ENCODE measurements at regions not wholly inside any gene's neighbourhood (a gene's known extent, or its start where the extent isn't known, plus 50 kb on each side); places are given as distances from the start of the nearest gene placed in this dataset.

DNA sequence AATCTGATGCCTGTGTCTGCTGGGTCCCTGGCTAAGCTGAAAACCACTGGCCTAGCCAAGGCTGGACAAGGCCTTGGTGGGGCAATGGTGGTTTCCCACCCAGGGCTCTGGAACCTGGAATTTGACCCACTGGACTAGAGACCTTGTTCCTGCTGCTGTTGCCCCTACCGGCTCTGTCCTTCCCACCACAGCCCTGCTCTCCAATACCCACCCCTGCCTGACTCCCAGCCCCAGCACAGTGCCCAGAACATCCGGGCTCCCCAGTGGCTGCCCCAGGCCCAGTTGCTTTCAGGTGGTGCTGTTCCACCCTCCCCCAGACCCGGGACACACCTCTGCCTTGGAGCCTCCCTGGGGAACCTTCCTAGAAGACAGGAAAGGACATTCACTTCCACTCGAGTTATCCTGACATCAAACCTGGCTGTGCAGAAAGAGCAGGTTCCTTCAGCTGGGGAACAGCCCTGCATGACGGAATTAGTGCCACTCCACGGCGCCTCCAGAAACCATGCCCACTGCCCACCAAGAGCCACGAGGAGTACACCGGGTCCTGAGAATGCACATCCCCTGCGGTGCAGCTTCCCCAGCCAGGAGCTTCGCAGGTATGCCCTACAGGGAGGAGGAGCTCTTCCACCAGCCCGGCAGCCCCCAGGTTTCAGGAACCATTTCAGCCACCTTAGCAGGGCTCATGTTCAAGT is 152.8 kb downstream of the OAT start:
- H3K36me3 ChIP-seq (ENCODE audit: insufficient read depth), result no peaks in the 10 kb centered on the region
- no peak overlapping the region for H3K4me3 ChIP-seq (ENCODE audit: low read depth, low read length)
- H3K4me1 ChIP-seq (ENCODE audit: insufficient read depth), result no peaks in the 10 kb centered on the region
- H3K27ac ChIP-seq (ENCODE audit: low read depth), result no peak overlapping the region
- DNase-seq (ENCODE audit: extremely low spot score), result no peak
- WGBS, result 87% methylated on average over 12 of the region's 12 CpGs

DNA sequence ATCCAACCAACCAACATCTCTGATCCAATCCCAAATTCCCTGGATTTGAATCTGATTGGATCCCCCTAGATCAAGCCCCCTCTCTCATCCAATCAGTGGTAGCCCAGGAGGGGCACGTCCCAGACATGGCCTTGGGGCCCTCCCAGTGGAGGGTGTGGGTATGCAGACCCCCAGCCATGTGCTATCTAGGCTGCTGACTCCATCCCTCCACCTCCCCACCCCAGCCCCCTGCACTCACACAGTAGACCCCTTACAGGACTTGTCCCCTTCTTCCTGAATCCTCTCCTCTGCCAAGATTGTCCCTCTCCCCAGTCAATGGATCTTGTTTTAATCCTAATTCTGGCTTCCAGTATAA is 153.4 kb downstream of the OAT start:
- H3K4me1 ChIP-seq (ENCODE audit: insufficient read depth), result no peaks in the 10 kb centered on the region
- no peak for DNase-seq (ENCODE audit: extremely low spot score)
- H3K4me3 ChIP-seq (ENCODE audit: low read depth, low read length), result no peak overlapping the region
- H3K36me3 ChIP-seq (ENCODE audit: insufficient read depth), result no peaks in the 10 kb centered on the region
- 83% methylated on average over 1 of the region's 1 CpG for WGBS
- H3K27ac ChIP-seq (ENCODE audit: low read depth), result no peak overlapping the region

DNA sequence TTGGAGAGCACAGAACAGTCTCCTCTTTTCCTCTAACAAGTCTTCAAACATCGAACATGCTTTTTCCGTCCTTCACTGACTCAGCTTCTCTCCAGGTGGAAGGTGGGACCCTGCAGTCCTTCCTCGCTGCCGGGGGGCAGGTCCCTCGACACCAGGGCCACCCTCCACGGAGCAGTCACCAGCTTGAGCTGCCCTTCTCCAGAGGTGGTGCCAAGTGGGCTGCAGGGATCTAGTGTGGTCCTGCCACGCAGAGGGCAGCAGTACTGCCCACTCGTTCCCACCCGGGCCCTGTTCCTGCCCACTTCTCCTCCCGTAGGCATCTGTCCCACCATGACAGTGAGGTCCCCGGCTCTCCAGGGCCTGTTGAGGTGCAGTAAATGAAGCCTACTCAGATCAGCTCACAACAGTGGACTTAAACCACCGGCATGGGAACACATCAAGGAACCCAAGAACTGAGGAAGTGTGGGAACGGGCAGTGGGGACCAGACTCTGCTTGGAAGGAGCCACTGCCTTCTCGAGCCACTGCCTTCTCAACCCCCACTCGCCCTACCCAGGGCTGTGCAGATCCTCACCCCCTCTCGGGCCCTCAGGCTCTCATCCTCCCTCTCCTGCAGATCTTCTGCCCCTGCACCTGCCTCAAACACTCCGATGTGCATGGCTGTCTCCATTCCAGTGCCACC is 153.9 kb downstream of the OAT start:
- DNase-seq (ENCODE audit: extremely low spot score), result no peak
- 95% methylated on average over 17 of the region's 17 CpGs for WGBS
- H3K27ac ChIP-seq (ENCODE audit: low read depth), result no peak overlapping the region
- H3K36me3 ChIP-seq (ENCODE audit: insufficient read depth), result no peaks in the 10 kb centered on the region
- H3K4me3 ChIP-seq (ENCODE audit: low read depth, low read length), result no peak overlapping the region
- no peaks in the 10 kb centered on the region for H3K4me1 ChIP-seq (ENCODE audit: insufficient read depth)

DNA sequence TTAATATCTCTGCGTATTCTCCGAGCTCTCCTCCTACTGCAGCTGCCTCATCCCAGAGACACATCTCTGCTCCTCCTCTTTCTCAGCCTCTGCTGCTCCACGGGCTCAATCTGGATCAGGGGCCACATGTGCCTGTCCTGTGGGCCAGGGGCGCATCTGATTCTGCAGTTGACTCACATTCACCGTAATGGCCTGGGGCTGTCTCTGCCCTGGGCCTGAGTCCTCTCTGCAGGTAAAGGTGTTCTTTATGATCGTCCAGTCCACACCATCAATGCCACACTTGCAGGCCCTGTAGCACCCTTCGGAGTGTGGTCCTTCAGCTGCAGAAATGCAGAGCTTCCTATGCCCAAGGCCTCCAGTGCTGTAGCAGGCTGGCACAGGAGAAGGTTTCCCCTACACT is 154.5 kb downstream of the OAT start:
- Histone ChIP-seq H3K4me1 (ENCODE audit: insufficient read depth) (no peaks in the 10 kb centered on the region), H3K36me3 (ENCODE audit: insufficient read depth) (no peaks in the 10 kb centered on the region), H3K27ac (ENCODE audit: low read depth) (no peak overlapping the region), H3K4me3 (ENCODE audit: low read depth, low read length) (no peak overlapping the region)
- no peak for DNase-seq (ENCODE audit: extremely low spot score)
- 89% methylated on average over 7 of the region's 7 CpGs for WGBS

DNA sequence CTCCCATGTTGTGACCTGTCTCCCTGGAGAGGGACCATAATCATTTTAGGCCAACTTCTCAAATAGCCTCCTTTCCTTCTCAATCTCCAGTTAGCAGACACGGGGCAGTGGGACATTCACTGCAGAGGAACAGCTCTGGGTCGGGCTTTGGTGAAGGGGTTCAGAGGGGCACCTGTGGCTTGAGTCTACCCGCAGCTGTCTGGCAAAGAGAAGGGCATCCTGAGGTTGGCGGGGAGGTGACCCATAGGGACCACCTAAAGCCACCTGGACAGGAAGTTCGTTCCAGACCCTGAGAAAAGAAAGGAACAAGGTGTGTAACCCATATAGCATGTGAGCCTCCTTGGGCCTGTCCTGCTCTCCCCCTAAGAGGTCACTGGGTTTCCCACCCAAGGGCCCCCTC is 155.0 kb downstream of the OAT start:
- no peaks in the 10 kb centered on the region for H3K36me3 ChIP-seq (ENCODE audit: insufficient read depth)
- H3K4me1 ChIP-seq (ENCODE audit: insufficient read depth), result no peaks in the 10 kb centered on the region
- 91% methylated on average over 5 of the region's 5 CpGs for WGBS
- no peak for DNase-seq (ENCODE audit: extremely low spot score)
- H3K4me3 ChIP-seq (ENCODE audit: low read depth, low read length), result no peak overlapping the region
- no peak overlapping the region for H3K27ac ChIP-seq (ENCODE audit: low read depth)

DNA sequence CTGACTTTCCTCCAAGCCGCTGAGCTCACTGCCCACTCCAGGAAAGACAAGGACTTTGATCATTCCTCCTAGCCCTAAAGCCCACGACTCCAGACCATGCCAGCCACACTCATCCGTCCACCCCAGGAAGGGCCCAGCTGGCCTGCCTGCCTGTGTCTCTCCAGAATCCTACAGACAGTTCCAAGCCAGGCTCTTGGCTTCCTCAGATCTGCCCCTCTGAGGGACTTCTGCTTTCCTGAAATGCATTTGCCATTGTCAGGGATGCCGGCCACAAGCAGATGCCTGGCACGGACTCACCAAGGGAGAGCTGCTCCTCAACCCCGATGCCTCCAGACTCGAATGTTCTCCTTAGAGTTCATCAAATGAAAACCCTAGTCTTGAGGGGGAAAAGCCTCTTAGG is 155.8 kb downstream of the OAT start:
- H3K4me1 ChIP-seq (ENCODE audit: insufficient read depth), result no peaks in the 10 kb centered on the region
- WGBS, result 82% methylated on average over 7 of the region's 7 CpGs
- no peak overlapping the region for H3K4me3 ChIP-seq (ENCODE audit: low read depth, low read length)
- no peak for DNase-seq (ENCODE audit: extremely low spot score)
- H3K36me3 ChIP-seq (ENCODE audit: insufficient read depth), result no peaks in the 10 kb centered on the region
- no peak overlapping the region for H3K27ac ChIP-seq (ENCODE audit: low read depth)

DNA sequence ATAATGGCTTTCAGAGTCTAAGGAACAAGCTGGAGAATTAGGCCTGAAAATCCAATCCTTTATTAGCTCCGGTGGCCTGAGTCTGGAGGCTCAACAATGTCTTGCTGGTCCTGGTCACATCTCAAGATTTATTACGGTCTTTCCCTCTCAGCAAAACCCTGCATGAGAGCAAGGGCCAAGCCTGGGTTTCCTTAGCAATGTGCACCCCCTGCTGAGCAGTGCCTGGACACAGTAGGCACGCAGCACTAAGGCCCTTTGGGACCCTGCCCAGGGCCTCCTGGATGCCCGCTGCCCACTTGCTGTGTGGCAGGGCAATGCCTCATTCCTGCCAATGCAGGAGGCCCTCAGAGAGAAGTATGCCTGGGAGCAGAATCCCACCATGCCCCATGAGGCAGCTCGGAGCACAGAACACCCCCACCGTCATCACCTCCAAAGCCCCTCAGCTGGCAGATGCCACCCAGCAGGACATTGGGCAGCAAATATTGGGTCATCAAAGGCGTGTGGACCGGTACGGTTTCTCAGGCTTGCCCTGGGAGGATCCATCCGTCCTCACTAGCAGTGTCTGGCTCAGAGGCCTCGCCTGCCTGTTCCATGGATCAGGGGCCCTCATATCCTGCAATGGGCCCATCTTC is 156.4 kb downstream of the OAT start:
- no peak for DNase-seq (ENCODE audit: extremely low spot score)
- H3K4me1 ChIP-seq (ENCODE audit: insufficient read depth), result no peaks in the 10 kb centered on the region
- H3K36me3 ChIP-seq (ENCODE audit: insufficient read depth), result no peaks in the 10 kb centered on the region
- no peak overlapping the region for H3K27ac ChIP-seq (ENCODE audit: low read depth)
- 86% methylated on average over 11 of the region's 11 CpGs for WGBS
- H3K4me3 ChIP-seq (ENCODE audit: low read depth, low read length), result no peak overlapping the region

DNA sequence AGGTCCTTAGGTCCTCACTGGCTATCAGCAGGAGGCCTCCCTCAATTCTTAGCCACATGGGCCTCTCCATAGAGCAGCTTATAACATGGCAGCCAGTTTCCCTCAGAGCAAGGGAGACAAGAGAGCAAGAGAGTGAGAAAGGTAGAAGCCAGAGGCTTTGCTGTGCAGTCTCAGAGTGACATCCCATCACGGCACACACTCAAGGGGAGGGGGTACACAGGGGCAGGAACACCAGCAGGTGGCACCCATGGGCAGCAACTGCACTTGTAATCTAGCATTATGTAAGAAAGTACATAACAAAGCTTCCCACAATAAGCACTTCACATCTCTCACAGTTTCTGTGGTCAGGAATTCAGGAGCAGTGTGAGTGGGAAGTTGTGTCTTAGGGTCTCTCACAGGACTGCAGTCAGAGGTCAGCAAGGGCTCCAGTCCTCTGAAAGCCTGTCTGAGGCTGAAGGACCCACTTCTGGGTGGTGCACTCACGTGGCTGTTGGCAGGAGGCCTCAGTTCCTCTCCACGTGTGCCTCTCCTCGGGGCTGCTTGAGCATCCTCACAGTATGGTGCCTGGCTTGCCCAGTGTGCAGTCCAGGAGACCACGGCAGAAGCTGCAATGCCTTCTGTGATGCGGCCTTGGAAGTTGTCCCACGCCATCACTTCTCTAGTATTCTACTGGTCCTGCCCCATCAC is 159.4 kb downstream of the OAT start:
- Histone ChIP-seq H3K27ac (ENCODE audit: low read depth) (no peak overlapping the region), H3K4me3 (ENCODE audit: low read depth, low read length) (no peak overlapping the region), H3K36me3 (ENCODE audit: insufficient read depth) (no peaks in the 10 kb centered on the region), H3K4me1 (ENCODE audit: insufficient read depth) (no peaks in the 10 kb centered on the region)
- DNase-seq (ENCODE audit: extremely low spot score), result no peak
- WGBS, result 89% methylated on average over 7 of the region's 7 CpGs

DNA sequence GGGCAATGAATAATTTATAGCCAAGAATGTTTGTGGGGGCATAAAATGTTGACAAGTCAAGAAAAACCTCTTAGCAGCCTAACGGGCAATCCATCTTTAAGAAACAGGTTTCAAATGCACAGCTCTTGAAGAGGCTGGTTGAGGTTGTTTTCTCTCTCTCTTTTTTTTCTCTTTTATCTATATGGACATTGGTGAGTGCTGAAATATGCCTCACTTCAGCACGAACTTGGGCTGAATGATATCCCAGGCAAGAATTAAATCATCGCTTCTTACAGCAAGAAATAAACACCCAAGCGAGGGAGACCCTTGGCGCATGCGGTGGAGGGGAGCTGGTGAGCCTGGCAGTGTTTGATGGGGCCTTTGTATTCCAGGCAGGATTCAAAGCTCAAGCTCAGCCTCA is 160.9 kb downstream of the OAT start:
- H3K27ac ChIP-seq (ENCODE audit: low read depth), result no peak overlapping the region
- 52% methylated on average over 6 of the region's 6 CpGs for WGBS
- no peaks in the 10 kb centered on the region for H3K4me1 ChIP-seq (ENCODE audit: insufficient read depth)
- no peak overlapping the region for H3K4me3 ChIP-seq (ENCODE audit: low read depth, low read length)
- no peaks in the 10 kb centered on the region for H3K36me3 ChIP-seq (ENCODE audit: insufficient read depth)
- DNase-seq (ENCODE audit: extremely low spot score), result no peak

DNA sequence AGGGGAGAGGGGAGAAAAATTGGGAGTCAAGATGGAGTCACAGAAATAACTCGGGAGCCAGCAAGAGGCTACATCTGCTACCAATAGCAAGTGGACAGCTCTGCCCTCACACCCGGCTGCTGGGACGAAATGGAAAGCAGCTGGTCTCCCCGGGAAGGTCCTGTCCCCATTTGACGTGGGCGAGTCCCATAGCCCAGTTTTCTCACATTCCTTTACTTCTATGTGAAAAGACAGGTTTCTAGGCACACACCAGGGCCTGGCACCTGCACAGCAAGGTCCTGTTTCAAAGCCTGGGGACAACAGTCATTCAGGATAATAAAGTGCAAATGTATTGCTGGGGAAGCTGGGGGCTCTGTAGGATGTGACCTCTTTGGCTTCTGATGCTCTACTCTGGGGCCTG is 162.6 kb downstream of the OAT start:
- WGBS, result 58% methylated on average over 6 of the region's 6 CpGs
- Histone ChIP-seq H3K4me3 (ENCODE audit: low read depth, low read length) (no peak overlapping the region), H3K27ac (ENCODE audit: low read depth) (no peak overlapping the region)

DNA sequence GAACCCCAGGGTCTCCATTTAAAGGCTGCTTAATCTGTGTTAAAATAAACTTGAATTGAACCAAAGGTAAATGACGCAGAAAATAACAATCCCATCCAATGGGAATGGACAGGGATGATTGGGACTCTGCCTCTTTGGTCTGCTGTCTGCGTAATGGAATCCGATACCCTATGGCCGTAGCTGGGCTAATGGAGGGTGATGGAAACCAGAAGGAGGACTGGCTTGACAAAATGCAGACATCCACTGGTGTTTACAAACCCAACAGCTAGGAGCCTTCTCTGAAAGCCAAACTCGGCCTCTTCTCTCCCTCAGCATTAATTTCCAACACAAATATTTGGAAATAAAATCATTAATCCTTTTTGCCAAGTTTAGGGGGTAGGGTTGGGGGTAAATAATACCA is 162.2 kb upstream of the CHST15 start:
- Histone ChIP-seq H3K4me3 (ENCODE audit: low read depth, low read length) (no peak overlapping the region), H3K4me1 (ENCODE audit: insufficient read depth) (no peaks in the 10 kb centered on the region), H3K27ac (ENCODE audit: low read depth) (no peak overlapping the region), H3K36me3 (ENCODE audit: insufficient read depth) (no peaks in the 10 kb centered on the region)
- DNase-seq (ENCODE audit: extremely low spot score), result no peak
- 62% methylated on average over 5 of the region's 5 CpGs for WGBS

More for the DNA sequence above, 162.6 kb downstream of the OAT start:
- H3K36me3 ChIP-seq (ENCODE audit: insufficient read depth), result no peaks in the 10 kb centered on the region
- DNase-seq (ENCODE audit: extremely low spot score), result no peak
- no peaks in the 10 kb centered on the region for H3K4me1 ChIP-seq (ENCODE audit: insufficient read depth)

DNA sequence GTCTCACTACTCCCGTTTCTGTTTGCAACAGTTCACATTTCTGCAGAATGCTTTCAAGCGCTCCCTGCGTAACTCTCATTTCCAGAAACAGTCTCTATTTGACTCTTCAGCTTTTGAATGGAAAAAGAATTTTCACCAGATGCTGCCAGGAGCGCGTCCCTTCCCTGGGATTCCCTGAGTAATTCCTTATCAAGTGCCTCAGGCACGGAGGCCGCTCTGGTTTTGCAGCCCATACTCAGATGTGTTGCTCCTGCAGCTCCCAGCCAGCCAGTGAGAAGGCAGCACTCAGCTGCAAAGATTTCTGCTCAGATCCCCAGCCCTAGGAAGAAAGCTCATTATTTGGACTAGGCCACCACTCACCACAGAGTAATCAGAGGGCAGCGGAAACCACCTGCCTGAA is 161.1 kb upstream of the CHST15 start:
- 64% methylated on average over 8 of the region's 8 CpGs for WGBS
- Histone ChIP-seq H3K36me3 (ENCODE audit: insufficient read depth) (no peaks in the 10 kb centered on the region), H3K4me3 (ENCODE audit: low read depth, low read length) (no peak overlapping the region), H3K4me1 (ENCODE audit: insufficient read depth) (no peaks in the 10 kb centered on the region), H3K27ac (ENCODE audit: low read depth) (no peak overlapping the region)
- no peak for DNase-seq (ENCODE audit: extremely low spot score)

DNA sequence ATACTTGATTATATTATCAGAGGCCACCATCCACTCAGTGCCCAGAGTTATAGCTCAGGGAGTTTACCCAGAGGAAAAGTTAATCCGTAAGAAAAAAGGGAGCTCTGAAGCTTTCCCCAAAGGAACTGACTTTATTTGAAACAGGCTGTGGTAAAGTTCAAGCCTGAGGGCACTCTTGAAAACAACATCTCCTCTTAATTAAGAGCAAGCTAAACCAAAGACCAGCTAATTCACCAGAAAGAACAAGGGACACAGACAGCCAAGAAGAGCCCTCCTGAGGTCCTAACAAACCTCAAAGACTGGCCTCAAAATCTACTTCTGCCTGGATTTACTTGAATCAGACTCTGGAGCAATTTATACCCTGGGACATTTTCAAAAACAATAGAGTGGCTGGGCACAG is 159.6 kb upstream of the CHST15 start:
- no peak overlapping the region for H3K4me3 ChIP-seq (ENCODE audit: low read depth, low read length)
- H3K27ac ChIP-seq (ENCODE audit: low read depth), result no peak overlapping the region
- H3K4me1 ChIP-seq (ENCODE audit: insufficient read depth), result no peaks in the 10 kb centered on the region
- no peak for DNase-seq (ENCODE audit: extremely low spot score)
- 31% methylated on average over 1 of the region's 1 CpG for WGBS
- H3K36me3 ChIP-seq (ENCODE audit: insufficient read depth), result no peaks in the 10 kb centered on the region

Measured in urinary bladder (tissue), 3 donors.